Breast epithelium (tissue), 3 donors: ENCODE measurements at regions not wholly inside any gene's neighbourhood (a gene's known extent, or its start where the extent isn't known, plus 50 kb on each side); places are given as distances from the start of the nearest gene placed in this dataset.

Experiments
- CTCF ChIP-seq, 3 donors: fragments of 450-650 bp; IDR thresholded peaks; one replicate each; pipeline ENCODE4 v1.5.1; 2016 to 2017; ENCODE audit warnings: antibody characterized with exemption in 3 of 3, mild to moderate bottlenecking in 3 of 3, moderate library complexity in 3 of 3
- POLR2A ChIP-seq: fragments of 450-650 bp; IDR thresholded peaks from one replicate; pipeline ENCODE4 v1.6.1; 2016; ENCODE audit warnings: antibody characterized with exemption, mild to moderate bottlenecking, moderate library complexity
- POLR2AphosphoS5 ChIP-seq, 3 donors: sonication (generic); formaldehyde crosslinking; IDR thresholded peaks; one replicate each; pipeline ENCODE4 v1.6.1; 2017; ENCODE audit warnings: antibody characterized with exemption in 3 of 3

- TF ChIP-seq CTCF (IDR thresholded peaks at IDR 0.05) (no peak), POLR2A (no peak), POLR2AphosphoS5 (IDR thresholded peaks at IDR 0.05) (no peak)
Measured at GRCh38 chr6:6875818-6876470, 231.8 kb upstream of the RREB1 start.
